ENCODE measurements at regions not wholly inside any gene's neighbourhood (a gene's known extent, or its start where the extent isn't known, plus 50 kb on each side); places are given as distances from the start of the nearest gene placed in this dataset.

GRCh38 chr1:81671038-81671437, 129.7 kb upstream of the ADGRL2 start:
- H4K20me1 ChIP-seq (ENCODE audit: insufficient read depth) = no peaks in the 10 kb centered on the region
- no peaks in the 10 kb centered on the region for H3K79me2 ChIP-seq (replicated peaks; ENCODE audit: insufficient read depth, low read length)
- no peaks in the 10 kb centered on the region for H3K9me3 ChIP-seq (ENCODE audit: low read length)
- no peaks in the 10 kb centered on the region for H3K9me2 ChIP-seq (ENCODE audit: insufficient read depth, low read length)
- no peaks in the 10 kb centered on the region for H3F3A ChIP-seq (ENCODE audit: insufficient read depth, low read length, poor library complexity, severe bottlenecking)
- TF ChIP-seq REST (IDR thresholded peaks at IDR 0.05; ENCODE audit: borderline replicate concordance) (no peak), EP300 (conservative IDR thresholded peaks at IDR 0.05; ENCODE audit: poor library complexity, severe bottlenecking) (no peak), CTCF (IDR thresholded peaks at IDR 0.05; ENCODE audit: poor library complexity, severe bottlenecking) (no peak), POLR2AphosphoS5 (IDR thresholded peaks at IDR 0.05) (no peak), RAD21 (conservative IDR thresholded peaks at IDR 0.05) (no peak), TAF1 (IDR thresholded peaks at IDR 0.05; ENCODE audit: low read depth) (no peak), EZH2 (IDR thresholded peaks at IDR 0.05; ENCODE audit: borderline replicate concordance, insufficient read depth, low read length, poor library complexity, severe bottlenecking) (no peak)
- no peak overlapping the region for H2AFZ ChIP-seq (ENCODE audit: low read depth, low read length)
- H3K27ac ChIP-seq (ENCODE audit: low read length) = no peak overlapping the region
- H3K4me3 ChIP-seq (ENCODE audit: low read length) = no peak overlapping the region
- no peak overlapping the region for H3K4me2 ChIP-seq (ENCODE audit: low read length)
- no peaks in the 10 kb centered on the region for H3K36me3 ChIP-seq (ENCODE audit: insufficient read depth, low read length)
- no peak overlapping the region for H3K9ac ChIP-seq (ENCODE audit: low read length)
- H3K27me3 ChIP-seq (ENCODE audit: insufficient read depth, low read depth, low read length) = no peaks in the 10 kb centered on the region

- H3K4me3 ChIP-seq (ENCODE audit: low read length) = no peak overlapping the region
- no peak overlapping the region for H3K4me2 ChIP-seq (ENCODE audit: low read length)
- H4K20me1 ChIP-seq (ENCODE audit: insufficient read depth) = no peaks in the 10 kb centered on the region
- no peak overlapping the region for H2AFZ ChIP-seq (ENCODE audit: low read depth, low read length)
- no peaks in the 10 kb centered on the region for H3F3A ChIP-seq (ENCODE audit: insufficient read depth, low read length, poor library complexity, severe bottlenecking)
- no peaks in the 10 kb centered on the region for H3K27me3 ChIP-seq (ENCODE audit: insufficient read depth, low read depth, low read length)
- H3K79me2 ChIP-seq (replicated peaks; ENCODE audit: insufficient read depth, low read length) = no peaks in the 10 kb centered on the region
- no peaks in the 10 kb centered on the region for H3K9me3 ChIP-seq (ENCODE audit: low read length)
- no peak overlapping the region for H3K27ac ChIP-seq (ENCODE audit: low read length)
- TF ChIP-seq REST (IDR thresholded peaks at IDR 0.05; ENCODE audit: borderline replicate concordance) = no peak
- no peak for TF ChIP-seq POLR2AphosphoS5 (IDR thresholded peaks at IDR 0.05)
- TF ChIP-seq SMC3 (conservative IDR thresholded peaks at IDR 0.05; ENCODE audit: poor library complexity) = no peak
- no peaks in the 10 kb centered on the region for H3K36me3 ChIP-seq (ENCODE audit: insufficient read depth, low read length)
- H3K9me2 ChIP-seq (ENCODE audit: insufficient read depth, low read length) = no peaks in the 10 kb centered on the region
- no peak overlapping the region for H3K9ac ChIP-seq (ENCODE audit: low read length)
Measured at GRCh38 chr1:81670286-81670685, 130.4 kb upstream of the ADGRL2 start.

Data from neural cell (in vitro differentiated cells).